ENCODE measurements at regions not wholly inside any gene's neighbourhood (a gene's known extent, or its start where the extent isn't known, plus 50 kb on each side); places are given as distances from the start of the nearest gene placed in this dataset.
"Not testable (repeated sequence)": the region's sequence is repeated elsewhere in the genome, so short reads cannot be mapped to it uniquely, and the experiment has no call there.

GRCh38 chr10:2414039-2414438, 653.3 kb upstream of the PFKP start:
- no peak for DNase-seq

- no peak for DNase-seq
Measured at GRCh38 chr10:2410049-2410448, 657.3 kb upstream of the PFKP start.

- DNase-seq = no peak
Measured at GRCh38 chr10:2401459-2401858, 664.1 kb upstream of the ADARB2 start.

- no peak for DNase-seq
Measured at GRCh38 chr10:2399482-2399881, 662.2 kb upstream of the ADARB2 start.

- no peak for DNase-seq
Measured at GRCh38 chr10:2392145-2392812, 655.0 kb upstream of the ADARB2 start.

GRCh38 chr10:2387672-2388071, 650.3 kb upstream of the ADARB2 start:
- DNase-seq = no peak

- no peak for DNase-seq
Measured at GRCh38 chr10:2387261-2387660, 649.9 kb upstream of the ADARB2 start.

GRCh38 chr10:2380218-2380617, 642.9 kb upstream of the ADARB2 start:
- no peak for DNase-seq

GRCh38 chr10:2367083-2367482, 629.8 kb upstream of the ADARB2 start:
- DNase-seq = no peak

- DNase-seq = no peak
Measured at GRCh38 chr10:2366264-2366931, 629.1 kb upstream of the ADARB2 start.

- no peak for DNase-seq
Measured at GRCh38 chr10:2362331-2362730, 625.0 kb upstream of the ADARB2 start.

GRCh38 chr10:2358586-2358985, 621.3 kb upstream of the ADARB2 start:
- no peak for DNase-seq

GRCh38 chr10:2356670-2357069, 619.3 kb upstream of the ADARB2 start:
- DNase-seq = no peak

- no peak for DNase-seq
Measured at GRCh38 chr10:2351566-2351965, 614.2 kb upstream of the ADARB2 start.

- DNase-seq = no peak
Measured at GRCh38 chr10:2342206-2342605, 604.9 kb upstream of the ADARB2 start.

GRCh38 chr10:2340831-2341647, 603.7 kb upstream of the ADARB2 start:
- DNase-seq = no peak

- DNase-seq = no peak
Measured at GRCh38 chr10:2335626-2336025, 598.3 kb upstream of the ADARB2 start.

GRCh38 chr10:2334575-2334974, 597.2 kb upstream of the ADARB2 start:
- no peak for DNase-seq

GRCh38 chr10:2329082-2329481, 591.8 kb upstream of the ADARB2 start:
- DNase-seq = no peak

- no peak for DNase-seq
Measured at GRCh38 chr10:2326411-2326810, 589.1 kb upstream of the ADARB2 start.

GRCh38 chr10:2315045-2315485, 577.7 kb upstream of the ADARB2 start:
- not testable (repeated sequence) for DNase-seq

- no peak for DNase-seq
Measured at GRCh38 chr10:2306081-2306480, 568.8 kb upstream of the ADARB2 start.

GRCh38 chr10:2303169-2303568, 565.8 kb upstream of the ADARB2 start:
- no peak for DNase-seq

- DNase-seq = no peak
Measured at GRCh38 chr10:2301227-2301626, 563.9 kb upstream of the ADARB2 start.

Data from CD4-positive, alpha-beta T cell treated with Interleukin-4 for 1 hour (primary cell).